ENCODE measurements at regions not wholly inside any gene's neighbourhood (a gene's known extent, or its start where the extent isn't known, plus 50 kb on each side); places are given as distances from the start of the nearest gene placed in this dataset.

- 0% methylated on average over 1 of the region's 1 CpG for WGBS (ENCODE audit: insufficient coverage, low coverage, missing lambda C conversion rate)
- in situ Hi-C loops (cut with MboI), result no loop called here
- no TSS peak for BruUV-seq (replicated peaks)
Observed at GRCh38 chr2:237242091-237242536, 156.4 kb downstream of the COPS8 start.

More at GRCh38 chr2:237242091-237242536, 156.4 kb downstream of the COPS8 start:
- Histone ChIP-seq H3K9me3 (replicated peaks; ENCODE audit: control insufficient read depth, insufficient read depth, low read depth, low read length) (no peaks in the 10 kb centered on the region), H3K9ac (ENCODE audit: insufficient read depth in 1 of 2, low read depth in 2 of 2, low read length in 2 of 2) (no peak overlapping the region), H3K4me3 (no peak overlapping the region), H3K4me1 (replicated peaks in 1 of 2; ENCODE audit: control insufficient read depth in 2 of 2, insufficient read depth in 2 of 2, low read length in 2 of 2) (no peaks in the 10 kb centered on the region), H3K27ac (ENCODE audit: extremely low read depth, low read depth, low read length) (no peak overlapping the region), H4K20me1 (replicated peaks; ENCODE audit: control insufficient read depth, insufficient read depth, low read length) (no peaks in the 10 kb centered on the region), H3K36me3 (ENCODE audit: control insufficient read depth, insufficient read depth, low read length) (no peaks in the 10 kb centered on the region), H3K4me2 (ENCODE audit: insufficient read depth, low read length) (no peak overlapping the region), H3K27me3 (ENCODE audit: control insufficient read depth in 2 of 2, insufficient read depth in 2 of 2, low read length in 2 of 2) (no peaks in the 10 kb centered on the region), H2AFZ (ENCODE audit: low read depth, low read length) (no peak overlapping the region), H3K79me2 (ENCODE audit: control insufficient read depth, insufficient read depth, low read length) (no peaks in the 10 kb centered on the region), H3K9me1 (ENCODE audit: control insufficient read depth, insufficient read depth, low read length) (no peaks in the 10 kb centered on the region)
- no peak for FAIRE-seq
- no peak for DNase-seq (ENCODE audit: extremely low read depth in 1 of 4, low spot score in 3 of 4)
- TF ChIP-seq ZFPM2 (CRISPR knock-in tag; IDR thresholded peaks at IDR 0.05) (no peak), ZBTB11 (CRISPR knock-in tag; IDR thresholded peaks at IDR 0.05) (no peak), ZBTB7A (IDR thresholded peaks at IDR 0.05; ENCODE audit: borderline replicate concordance, control insufficient read depth, low read depth, low read length) (no peak)
- ChIA-PET POLR2A (no interaction called here), CTCF (ENCODE audit: low intra/inter-chr PET ratio) (no interaction called here)
- intact Hi-C loops (cut with micrococcal nuclease), result no loop called here
- no peak for ATAC-seq
